GM19468 (cell line): ENCODE measurements at regions not wholly inside any gene's neighbourhood (a gene's known extent, or its start where the extent isn't known, plus 50 kb on each side); places are given as distances from the start of the nearest gene placed in this dataset.

Experiments used
- ATAC-seq: cut with Tn5 transposase; IDR thresholded peaks from one replicate; pipeline ENCODE4 v1.9.1; 2021; ENCODE audit warnings: mild to moderate bottlenecking, moderate library complexity, moderate number of reproducible peaks; ENCODE audit not compliant: unreplicated experiment; ENCODE audit errors: extremely low read depth

GRCh38 chr5:5979761-5980537 is 398.4 kb downstream of the MED10 start:
- no peak for ATAC-seq

GRCh38 chr5:5979377-5979760 is 399.0 kb downstream of the MED10 start:
- no peak for ATAC-seq

- ATAC-seq: no peak
These were observed 399.6 kb downstream of the MED10 start for GRCh38 chr5:5978501-5979376.

- ATAC-seq: no peak
These were observed 407.1 kb downstream of the MED10 start for GRCh38 chr5:5971203-5971602.

GRCh38 chr5:5969942-5970483 is 408.3 kb downstream of the MED10 start:
- no peak for ATAC-seq

- ATAC-seq: no peak
These were observed 409.4 kb downstream of the MED10 start for GRCh38 chr5:5968981-5969380.

- ATAC-seq: no peak
These were observed 410.4 kb downstream of the MED10 start for GRCh38 chr5:5967944-5968343.

GRCh38 chr5:5967373-5967772 is 411.0 kb downstream of the MED10 start:
- ATAC-seq: no peak

GRCh38 chr5:5965132-5965531 is 413.2 kb downstream of the MED10 start:
- ATAC-seq: no peak

- no peak for ATAC-seq
These were observed 414.0 kb downstream of the MED10 start for GRCh38 chr5:5964347-5964746.

- no peak for ATAC-seq
These were observed 420.6 kb downstream of the MED10 start for GRCh38 chr5:5957737-5958136.

- ATAC-seq: no peak
These were observed 424.1 kb downstream of the MED10 start for GRCh38 chr5:5954275-5954598.

GRCh38 chr5:5953584-5954274 is 424.6 kb downstream of the MED10 start:
- ATAC-seq: no peak

GRCh38 chr5:5951953-5952352 is 426.4 kb downstream of the MED10 start:
- ATAC-seq: no peak

- no peak for ATAC-seq
These were observed 427.7 kb downstream of the MED10 start for GRCh38 chr5:5950658-5951057.

- ATAC-seq: no peak
These were observed 436.9 kb downstream of the MED10 start for GRCh38 chr5:5941486-5941885.

- no peak for ATAC-seq
These were observed 438.5 kb downstream of the MED10 start for GRCh38 chr5:5939759-5940370.

- no peak for ATAC-seq
These were observed 444.7 kb downstream of the MED10 start for GRCh38 chr5:5933651-5934050.

GRCh38 chr5:5932824-5933223 is 445.5 kb downstream of the MED10 start:
- ATAC-seq: no peak

- no peak for ATAC-seq
These were observed 447.8 kb downstream of the MED10 start for GRCh38 chr5:5930561-5930960.
